Limb (tissue), 2 donors: ENCODE measurements at regions not wholly inside any gene's neighbourhood (a gene's known extent, or its start where the extent isn't known, plus 50 kb on each side); places are given as distances from the start of the nearest gene placed in this dataset.

Experiments used
- DNase-seq, 2 donors: peaks; one replicate each; pipeline ENCODE4 v3.0.0-alpha.2; 2016; ENCODE audit errors: extremely low spot score in 2 of 2

GRCh38 chr10:58140691-58141347 lies 126.9 kb downstream of the IPMK start:
- DNase-seq, result no peak

- DNase-seq, result no peak
Measured at GRCh38 chr10:58140054-58140453, 127.6 kb downstream of the IPMK start.

GRCh38 chr10:58137813-58138212 lies 129.9 kb downstream of the IPMK start:
- DNase-seq, result no peak

- no peak for DNase-seq
Measured at GRCh38 chr10:58115218-58116050, 152.3 kb downstream of the IPMK start.

GRCh38 chr10:58109731-58110130 lies 158.0 kb downstream of the IPMK start:
- DNase-seq, result no peak

GRCh38 chr10:58107506-58107905 lies 160.2 kb downstream of the IPMK start:
- DNase-seq, result no peak

- no peak for DNase-seq
Measured at GRCh38 chr10:58106211-58107035, 161.3 kb downstream of the IPMK start.

- peak; percentile 35 to 40 for DNase-seq
Measured at GRCh38 chr10:58104351-58104751, 163.3 kb downstream of the IPMK start.

- no peak for DNase-seq
Measured at GRCh38 chr10:58102897-58103296, 164.8 kb downstream of the IPMK start.

GRCh38 chr10:58101682-58102081 lies 166.0 kb downstream of the IPMK start:
- no peak for DNase-seq

- no peak for DNase-seq
Measured at GRCh38 chr10:58094985-58095718, 172.5 kb downstream of the IPMK start.

GRCh38 chr10:58091886-58092285 lies 175.8 kb downstream of the IPMK start:
- DNase-seq, result no peak

GRCh38 chr10:58089739-58090138 lies 178.0 kb downstream of the IPMK start:
- DNase-seq, result no peak

- no peak for DNase-seq
Measured at GRCh38 chr10:58087896-58088295, 179.8 kb downstream of the IPMK start.

- no peak for DNase-seq
Measured at GRCh38 chr10:58086763-58087150, 180.9 kb downstream of the IPMK start.

- no peak for DNase-seq
Measured at GRCh38 chr10:58086144-58086762, 181.4 kb downstream of the IPMK start.

GRCh38 chr10:58082248-58082647 lies 185.4 kb downstream of the IPMK start:
- DNase-seq, result no peak

- DNase-seq, result no peak
Measured at GRCh38 chr10:58081353-58081752, 186.3 kb downstream of the IPMK start.

- no peak for DNase-seq
Measured at GRCh38 chr10:58079461-58079860, 188.2 kb downstream of the IPMK start.

GRCh38 chr10:58072634-58073033 lies 195.1 kb downstream of the IPMK start:
- DNase-seq, result no peak

- DNase-seq, result peak in 1 of 2 donors; percentile 12
Measured at GRCh38 chr10:58070956-58071355, 196.7 kb downstream of the IPMK start.
